GM18499 (cell line): ENCODE measurements at regions not wholly inside any gene's neighbourhood (a gene's known extent, or its start where the extent isn't known, plus 50 kb on each side); places are given as distances from the start of the nearest gene placed in this dataset.

Source experiments
- ATAC-seq: cut with Tn5 transposase; IDR thresholded peaks from one replicate; pipeline ENCODE4 v1.9.1; 2021; ENCODE audit warnings: moderate number of reproducible peaks; ENCODE audit not compliant: insufficient read depth, unreplicated experiment

- no peak for ATAC-seq
Observed at GRCh38 chr7:36002900-36003299, 150.2 kb upstream of the EEPD1 start.

GRCh38 chr7:36003343-36003742, 149.7 kb upstream of the EEPD1 start:
- no peak for ATAC-seq

GRCh38 chr7:36005293-36005692, 147.8 kb upstream of the EEPD1 start:
- ATAC-seq = no peak

GRCh38 chr7:36005876-36006275, 147.2 kb upstream of the EEPD1 start:
- no peak for ATAC-seq

DNA sequence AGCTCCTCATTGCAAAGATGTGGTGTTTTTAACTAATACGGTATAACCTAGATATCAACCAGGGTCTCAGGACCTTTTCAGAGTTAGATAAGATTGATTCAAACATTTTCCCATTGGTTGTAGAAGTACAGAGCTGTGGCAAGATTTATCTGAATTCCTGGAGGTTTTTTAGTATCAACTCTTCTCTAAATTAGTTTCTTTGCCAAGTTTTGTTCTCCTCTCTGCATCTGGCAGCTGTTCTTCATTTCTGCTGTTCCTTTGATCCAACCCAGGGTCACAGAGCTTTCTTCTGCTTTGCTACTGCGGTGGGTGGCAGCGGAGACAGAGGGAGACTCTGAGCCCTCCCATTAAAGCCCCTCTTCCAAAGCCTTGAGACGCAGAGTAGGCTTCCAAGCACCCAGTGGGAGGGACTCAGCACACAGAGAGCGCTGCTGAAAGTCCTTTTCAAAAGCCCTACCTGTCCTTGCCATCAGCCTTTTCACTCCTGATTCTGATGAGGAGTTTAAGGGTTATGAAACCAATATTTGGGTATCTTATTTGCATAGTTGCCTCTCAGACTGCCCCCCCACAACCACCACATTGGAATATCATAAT, 146.3 kb upstream of the EEPD1 start:
- ATAC-seq = no peak

DNA sequence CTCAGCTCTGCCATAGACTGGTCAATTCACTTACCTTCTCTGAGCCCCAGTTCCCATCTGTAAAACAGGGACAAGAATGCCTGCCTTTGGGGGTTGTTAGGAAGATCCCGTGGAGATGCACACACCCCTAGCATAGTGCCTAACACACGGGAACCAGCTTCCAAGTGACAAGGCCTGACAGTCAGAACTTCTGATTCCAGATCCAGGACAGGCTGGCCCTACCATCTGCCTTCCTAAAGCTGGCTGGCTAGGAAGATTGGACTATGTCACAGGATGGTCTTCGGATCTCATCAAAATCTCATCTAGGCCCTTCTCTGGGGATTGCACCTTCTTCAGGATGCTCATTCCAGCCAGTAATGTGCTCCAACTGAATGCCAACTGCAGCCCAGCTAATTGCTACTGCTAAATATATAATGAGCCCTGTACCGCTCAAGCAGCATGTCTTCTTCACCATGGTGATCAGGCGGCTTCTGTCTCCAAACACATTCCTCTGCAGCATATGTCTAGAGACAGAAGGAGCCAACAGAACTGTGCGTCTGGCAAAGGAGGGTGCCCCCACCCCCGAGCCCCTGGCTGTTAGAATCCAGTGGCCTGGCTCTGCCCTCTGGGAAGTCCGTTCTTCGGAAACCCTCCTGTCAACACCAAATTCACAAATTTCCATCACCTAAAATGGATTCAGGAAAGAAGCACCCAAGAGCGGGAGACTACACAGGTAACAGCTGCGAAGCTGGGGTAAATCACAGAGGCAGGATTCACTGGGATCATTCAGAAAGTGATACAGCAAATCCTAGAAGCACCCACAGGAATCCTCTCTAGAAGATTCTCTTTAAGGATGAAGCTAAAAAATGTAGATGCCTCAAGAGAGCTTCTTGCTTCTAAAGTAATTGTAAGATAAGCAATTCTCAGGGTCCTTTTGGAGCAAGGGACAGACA, 142.1 kb upstream of the EEPD1 start:
- ATAC-seq = no peak

- ATAC-seq = no peak
Observed at GRCh38 chr7:36011588-36011965, 141.5 kb upstream of the EEPD1 start.

DNA sequence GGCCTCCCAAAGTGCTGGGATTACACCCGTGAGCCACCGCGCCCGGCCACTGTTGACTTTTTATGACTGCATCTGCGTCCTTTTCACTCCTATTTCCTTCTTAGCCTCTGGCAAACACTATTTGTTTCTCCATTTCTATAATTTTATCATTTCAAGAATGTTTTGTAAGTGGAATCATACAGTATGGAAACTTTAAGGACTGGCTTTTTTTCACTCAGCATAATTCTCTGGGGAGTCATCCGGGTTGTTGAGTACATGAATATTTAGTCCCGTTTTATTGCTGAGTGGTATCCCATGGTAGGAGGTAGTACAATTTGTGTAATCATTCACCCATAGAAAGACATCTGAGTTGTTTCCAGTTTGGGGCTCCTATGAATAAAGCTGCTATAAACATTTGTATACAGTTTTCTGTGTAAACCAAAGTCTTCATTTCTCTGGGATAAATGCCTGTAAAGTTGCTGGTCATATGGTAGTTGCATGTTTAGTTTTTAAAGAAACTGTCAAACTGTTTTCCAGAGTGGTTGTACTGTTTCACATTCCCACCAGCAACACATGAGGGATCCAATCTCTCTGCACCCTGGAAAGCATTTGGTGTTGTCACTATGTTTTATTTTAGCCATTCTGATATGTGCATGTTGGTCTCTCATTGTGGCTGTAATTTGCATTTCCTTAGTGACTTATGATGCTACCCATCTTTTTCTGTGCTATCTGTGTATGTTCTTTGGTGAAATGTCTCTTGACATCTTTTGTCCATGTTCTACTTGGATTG, 139.6 kb upstream of the EEPD1 start:
- no peak for ATAC-seq

- no peak for ATAC-seq
Observed at GRCh38 chr7:36014961-36015360, 138.1 kb upstream of the EEPD1 start.

DNA sequence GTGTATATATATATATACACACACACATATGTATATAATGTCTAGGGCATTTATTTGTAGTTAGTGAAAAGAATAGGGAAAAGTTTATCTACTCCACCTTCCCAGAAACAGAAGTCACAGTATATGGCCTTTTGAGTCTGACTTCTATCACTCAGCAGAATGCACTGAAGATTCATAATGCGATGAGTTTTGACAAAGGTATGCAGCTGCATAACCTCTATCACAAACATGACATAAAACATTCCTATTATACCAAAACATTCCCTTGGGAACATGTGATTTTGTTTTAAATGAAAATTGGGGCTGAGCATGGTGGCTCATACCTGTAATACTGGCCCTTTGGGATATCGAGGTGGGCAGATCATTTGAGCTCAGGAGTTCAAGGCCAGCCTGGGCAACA, 137.3 kb upstream of the EEPD1 start:
- ATAC-seq = no peak

DNA sequence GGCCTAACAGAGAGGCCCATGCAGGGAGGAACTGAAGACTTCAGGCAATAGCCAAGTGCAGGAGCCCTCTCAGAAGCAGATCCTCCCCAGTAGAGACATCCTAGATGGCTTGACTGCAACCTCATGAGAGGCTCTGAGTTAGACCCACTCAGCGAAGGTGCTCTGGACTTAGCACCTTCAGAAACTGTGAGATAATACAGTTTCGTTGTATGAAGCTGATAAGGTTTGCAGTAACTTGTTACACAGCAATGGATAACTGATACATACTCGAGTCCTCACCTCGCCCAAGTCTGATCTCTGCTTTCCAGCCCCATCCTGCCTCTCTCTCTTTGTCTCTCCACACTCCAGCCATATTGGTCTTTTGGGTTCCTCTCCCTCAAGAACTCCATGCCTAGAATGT, 136.4 kb upstream of the EEPD1 start:
- no peak for ATAC-seq

GRCh38 chr7:36017111-36017510, 135.9 kb upstream of the EEPD1 start:
- no peak for ATAC-seq

GRCh38 chr7:36018816-36019484, 134.1 kb upstream of the EEPD1 start:
- no peak for ATAC-seq

DNA sequence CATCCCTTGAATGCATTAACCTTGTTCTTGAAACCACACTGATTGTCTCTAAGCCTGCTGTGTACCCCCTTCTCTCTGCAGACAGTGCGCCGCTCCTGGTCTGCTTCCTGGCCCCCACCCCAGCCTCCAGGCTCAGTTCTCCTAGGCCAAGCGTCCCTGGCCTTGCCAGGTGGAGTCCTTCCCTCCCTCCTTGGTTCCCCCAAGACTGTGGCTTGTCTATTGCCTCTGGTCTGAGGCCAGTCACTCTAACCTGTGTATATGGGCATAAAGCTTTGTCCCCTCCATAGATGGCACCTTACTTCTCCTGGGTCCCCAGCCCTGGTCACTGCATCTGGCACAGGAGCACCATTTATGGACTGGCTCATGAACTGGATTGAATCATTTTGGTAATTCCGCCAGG, 133.5 kb upstream of the EEPD1 start:
- no peak for ATAC-seq

DNA sequence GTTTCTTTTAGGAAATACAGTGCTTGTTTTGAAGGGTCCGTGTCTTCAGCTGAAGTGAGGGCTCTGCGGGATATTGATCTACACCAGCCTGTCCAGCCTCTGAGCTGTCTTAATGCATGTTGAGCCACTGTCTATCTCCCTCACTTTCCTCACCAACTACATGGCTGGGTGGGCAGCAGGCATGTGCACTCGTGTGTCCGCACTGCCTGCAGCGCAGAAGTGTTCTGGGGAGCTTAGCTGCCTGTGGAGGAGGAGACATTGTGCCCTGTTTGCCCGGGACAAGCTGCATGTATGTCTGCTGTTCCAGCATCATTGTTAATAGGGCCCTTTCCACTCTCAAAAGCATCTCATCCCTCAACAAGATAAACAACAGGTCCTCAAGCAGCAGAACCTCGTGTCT, 133.1 kb upstream of the EEPD1 start:
- ATAC-seq = no peak

- no peak for ATAC-seq
Observed at GRCh38 chr7:36021367-36021766, 131.7 kb upstream of the EEPD1 start.

GRCh38 chr7:36021917-36022550, 131.0 kb upstream of the EEPD1 start:
- no peak for ATAC-seq

DNA sequence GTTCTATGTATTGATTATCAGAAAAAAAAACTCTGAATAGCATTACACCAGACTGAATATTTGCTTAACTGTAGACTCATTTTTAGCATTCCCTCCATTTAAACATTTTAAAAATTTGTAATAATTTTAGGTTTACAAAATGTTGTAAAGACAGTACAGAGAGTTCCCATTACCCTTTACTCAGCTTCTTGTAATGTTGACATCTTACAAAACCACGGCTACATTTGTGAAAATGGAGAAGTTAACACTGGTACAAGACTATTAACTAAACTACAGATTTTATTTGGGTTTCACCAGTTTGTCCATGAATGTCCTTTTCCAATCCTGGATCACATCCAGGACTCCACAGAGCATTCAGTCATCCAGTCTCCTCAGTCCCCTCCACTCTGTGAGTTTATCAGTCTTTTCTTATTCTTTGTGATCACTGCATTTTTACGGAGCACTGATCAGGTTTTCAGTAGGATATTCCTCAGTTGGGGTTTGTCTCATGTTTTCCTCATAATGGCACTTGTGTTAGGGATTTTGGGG, 130.0 kb upstream of the EEPD1 start:
- ATAC-seq = no peak

DNA sequence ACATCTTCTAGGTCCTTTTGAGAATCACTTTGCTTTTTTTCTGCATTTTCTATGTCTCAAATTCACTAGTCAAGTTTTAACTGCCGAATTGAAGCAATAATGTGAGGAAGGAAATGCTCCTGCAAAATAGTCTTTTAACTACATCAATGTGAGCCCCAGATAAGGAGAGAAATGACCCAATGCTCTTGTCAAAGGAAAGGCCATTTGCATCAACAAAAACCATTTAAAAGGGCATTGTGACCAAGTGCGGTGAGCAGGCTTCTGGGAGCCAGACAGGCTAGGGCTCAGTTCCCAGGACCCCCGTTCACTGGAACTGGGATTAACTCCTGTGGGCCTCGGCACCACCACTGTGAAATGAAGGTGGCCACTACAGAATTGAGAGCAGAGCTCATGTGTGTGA, 127.9 kb upstream of the EEPD1 start:
- no peak for ATAC-seq

- no peak for ATAC-seq
Observed at GRCh38 chr7:36029311-36029710, 123.7 kb upstream of the EEPD1 start.
